ENCODE measurements at regions not wholly inside any gene's neighbourhood (a gene's known extent, or its start where the extent isn't known, plus 50 kb on each side); places are given as distances from the start of the nearest gene placed in this dataset.
"Not testable (repeated sequence)": the region's sequence is repeated elsewhere in the genome, so short reads cannot be mapped to it uniquely, and the experiment has no call there.

DNA sequence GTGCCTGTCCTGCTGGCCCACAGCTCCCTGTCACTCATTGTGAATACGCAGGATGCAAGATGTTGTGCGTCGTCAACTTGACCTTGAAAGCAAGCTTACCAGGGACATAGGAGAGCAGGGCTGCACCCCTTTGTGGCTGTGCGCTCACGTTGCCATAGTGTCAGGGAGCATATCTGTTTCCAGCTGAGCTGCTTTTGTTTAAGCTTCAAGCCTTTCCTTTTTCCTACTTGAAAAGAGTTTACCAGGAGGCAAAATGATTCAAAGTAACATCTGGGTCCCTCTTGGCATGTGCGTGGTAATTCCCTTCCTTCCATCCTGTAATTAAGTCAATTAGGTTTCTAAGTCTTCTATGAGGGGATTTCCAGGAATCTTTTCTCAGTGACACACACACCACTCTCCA, 537.1 kb downstream of the AJAP1 start:
- DNase-seq, result no peak

DNA sequence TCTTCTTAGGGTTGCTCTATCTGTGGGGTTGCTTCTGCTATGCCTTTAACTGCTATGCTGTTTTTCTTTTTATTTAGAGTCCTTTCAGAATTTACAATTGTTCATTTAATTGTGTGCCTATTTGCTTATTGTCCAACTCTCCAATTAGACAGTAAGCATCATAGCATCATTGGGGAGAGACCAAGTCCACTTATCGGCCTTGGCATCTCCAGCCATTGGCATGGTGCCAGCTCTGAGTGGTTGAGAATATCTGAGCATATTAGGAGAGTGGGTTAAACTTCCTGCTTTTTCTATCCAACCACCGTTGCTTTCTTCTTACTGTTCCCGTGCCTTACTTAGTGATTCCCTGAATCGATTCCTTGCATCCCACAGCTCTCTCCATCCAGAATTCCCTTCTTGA, 535.0 kb downstream of the AJAP1 start:
- DNase-seq, result no peak

DNA sequence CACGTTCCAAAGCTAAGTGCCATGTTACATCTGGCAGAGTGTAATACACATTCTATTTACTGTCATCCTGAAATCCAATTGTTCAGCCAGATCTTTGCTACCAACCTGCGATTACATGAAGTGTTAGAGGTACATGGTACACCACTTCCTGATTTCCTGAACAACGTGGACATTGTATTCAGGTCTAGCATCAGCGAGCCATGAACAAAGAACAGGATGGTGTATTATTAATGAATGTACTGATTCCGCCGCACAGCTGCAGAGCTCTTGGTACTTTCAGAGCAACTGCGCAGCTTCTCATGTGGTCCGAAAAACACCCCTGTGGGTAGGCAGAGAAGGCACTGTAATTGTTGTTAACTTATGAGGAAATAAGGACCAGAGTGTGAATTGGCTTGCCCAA, 511.4 kb downstream of the AJAP1 start:
- no peak for DNase-seq

DNA sequence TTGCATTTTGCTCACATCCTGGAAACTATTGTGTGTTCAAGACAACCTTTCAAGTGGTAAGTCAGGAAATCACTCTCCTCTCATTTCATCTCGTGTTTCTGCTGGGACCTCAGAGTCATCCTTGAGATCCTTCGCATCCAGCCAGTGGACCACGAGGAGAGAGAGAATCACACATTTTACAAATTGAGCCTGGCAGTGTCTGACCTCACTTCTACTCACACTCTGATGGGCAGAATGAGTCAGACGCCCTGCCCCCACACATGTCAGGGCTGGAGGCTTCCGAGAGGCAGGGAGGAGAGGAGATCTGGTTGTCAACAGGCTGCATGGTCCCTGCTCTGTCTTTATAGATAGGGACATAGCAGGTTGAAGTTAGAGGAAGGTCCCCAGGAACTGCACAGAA, 509.7 kb downstream of the AJAP1 start:
- no peak for DNase-seq

DNA sequence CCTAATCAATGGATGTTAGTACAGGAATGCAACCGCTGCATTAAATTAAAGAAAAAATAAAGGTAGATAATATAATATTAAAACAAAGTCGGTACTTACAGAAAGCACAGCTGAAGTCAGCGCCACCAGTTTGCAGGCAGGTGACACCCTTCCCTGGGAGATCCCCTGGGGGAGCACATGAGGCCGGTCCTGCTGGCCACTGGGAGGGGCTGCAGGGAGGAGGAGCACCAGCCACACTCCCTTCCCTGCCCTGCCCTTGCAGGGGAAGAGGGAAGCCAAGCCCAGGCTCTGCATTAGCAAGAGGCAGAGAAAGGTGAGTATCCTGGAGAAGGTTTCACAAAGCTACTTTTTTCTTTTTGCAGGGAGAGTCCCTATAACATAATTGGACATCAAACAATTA, 507.0 kb downstream of the AJAP1 start:
- DNase-seq, result no peak

DNA sequence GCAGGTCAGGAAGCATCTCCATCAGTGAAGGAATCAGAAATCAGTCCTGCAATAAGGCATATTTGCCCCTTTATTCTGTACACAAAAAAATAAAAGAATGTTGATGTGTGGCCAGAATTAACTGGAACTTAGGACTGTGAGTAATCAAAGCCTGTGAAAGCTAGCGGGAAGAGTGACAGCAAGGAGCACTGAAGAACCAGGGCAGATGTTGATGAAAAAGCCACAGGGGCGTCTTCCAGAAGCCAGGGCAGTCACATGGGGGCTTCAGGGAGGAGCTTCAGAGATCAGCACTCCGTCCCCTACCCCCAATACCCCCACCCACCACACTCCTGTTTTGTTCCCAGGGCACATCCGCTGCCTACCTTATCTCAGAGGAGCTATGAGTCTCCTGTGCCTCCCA, 502.8 kb downstream of the AJAP1 start:
- no peak for DNase-seq

DNA sequence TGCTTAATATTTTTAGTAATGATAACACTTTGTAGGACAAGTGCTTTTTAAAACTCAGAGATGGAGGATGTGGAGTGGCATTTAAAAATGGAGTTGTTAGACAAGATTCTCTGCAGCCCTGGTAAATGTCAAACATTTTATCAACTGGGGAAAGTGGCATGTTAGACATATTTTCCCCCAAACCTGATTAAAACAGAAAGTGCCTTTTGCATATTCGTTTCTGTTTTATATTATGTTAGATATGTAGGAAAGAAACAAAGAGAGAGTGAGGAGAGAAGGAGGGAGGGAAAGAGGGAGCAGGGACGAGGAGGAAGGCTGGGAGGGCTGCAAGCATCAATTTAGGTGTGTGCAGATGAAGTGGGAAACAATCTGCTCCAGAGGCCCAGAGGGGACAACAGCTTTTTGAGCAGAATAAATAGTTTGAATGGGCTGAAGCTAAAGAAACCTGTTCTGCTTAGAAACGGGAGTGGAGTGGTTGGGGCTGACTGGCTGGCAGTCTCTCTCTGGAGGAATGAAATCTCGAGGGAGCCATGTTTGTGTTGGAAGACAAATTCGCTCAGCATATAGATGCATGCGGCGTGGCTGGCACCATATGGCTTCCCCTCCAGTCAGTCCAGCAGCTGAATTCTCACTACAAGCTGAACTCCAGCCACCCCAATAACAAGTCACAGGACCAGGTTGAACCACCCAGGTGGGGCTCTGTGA, 502.2 kb downstream of the AJAP1 start:
- no peak for DNase-seq

DNA sequence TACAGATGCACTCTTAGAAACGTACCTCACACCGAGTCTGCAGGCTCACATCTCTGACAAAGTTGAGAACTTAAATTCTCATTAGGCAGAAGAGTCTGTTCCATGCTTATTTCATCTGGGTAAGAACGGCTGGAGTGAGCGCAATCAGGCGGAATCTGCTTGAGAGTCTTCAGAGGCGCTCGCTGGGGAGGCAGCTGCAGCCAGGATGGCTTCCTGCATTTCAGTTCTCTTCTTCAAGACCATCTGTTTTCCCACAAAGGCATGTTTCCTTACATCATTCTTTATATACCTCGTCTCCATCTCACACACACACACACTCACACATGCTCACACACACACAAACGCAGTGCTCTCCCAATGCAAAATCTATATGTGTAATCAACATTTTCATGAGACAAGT, 497.1 kb downstream of the AJAP1 start:
- no peak for DNase-seq

DNA sequence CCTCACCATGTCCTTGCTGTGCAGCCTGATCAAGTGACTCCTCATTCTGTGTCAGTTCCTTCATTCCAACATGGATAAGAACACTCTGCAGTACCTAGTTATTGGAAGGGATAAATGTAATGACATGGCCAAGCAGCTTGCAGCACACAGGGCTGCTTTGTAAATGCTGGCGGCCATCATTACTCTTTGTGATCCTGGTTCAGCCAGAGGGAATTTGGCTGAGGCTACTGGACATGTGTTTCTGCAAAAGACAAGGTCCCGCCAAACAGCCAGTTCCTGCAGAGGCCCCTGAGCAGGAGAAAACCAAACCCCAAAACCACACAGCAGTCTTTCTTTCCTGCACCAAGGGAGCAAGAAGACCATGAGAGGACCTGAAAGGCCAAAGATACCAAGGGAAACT, 495.8 kb downstream of the AJAP1 start:
- no peak for DNase-seq

DNA sequence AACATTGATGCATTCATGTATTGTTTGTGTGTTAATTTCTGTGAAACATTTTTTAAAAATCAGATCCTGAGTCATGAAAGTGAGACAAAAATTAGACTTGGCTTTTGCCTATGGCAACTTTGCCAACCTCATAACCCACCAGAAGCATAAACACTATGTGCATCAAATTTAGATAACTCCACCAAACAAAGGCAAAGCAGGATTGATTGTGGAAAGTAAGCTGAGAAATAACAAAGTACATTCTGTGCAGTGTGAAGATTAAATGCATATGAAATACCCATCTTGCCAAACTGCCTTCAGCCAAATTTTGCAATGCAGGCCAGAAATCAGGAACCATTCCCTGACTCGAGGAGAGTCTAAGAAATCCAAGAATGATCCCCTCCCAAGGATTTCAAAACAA, 493.4 kb downstream of the AJAP1 start:
- DNase-seq, result no peak

DNA sequence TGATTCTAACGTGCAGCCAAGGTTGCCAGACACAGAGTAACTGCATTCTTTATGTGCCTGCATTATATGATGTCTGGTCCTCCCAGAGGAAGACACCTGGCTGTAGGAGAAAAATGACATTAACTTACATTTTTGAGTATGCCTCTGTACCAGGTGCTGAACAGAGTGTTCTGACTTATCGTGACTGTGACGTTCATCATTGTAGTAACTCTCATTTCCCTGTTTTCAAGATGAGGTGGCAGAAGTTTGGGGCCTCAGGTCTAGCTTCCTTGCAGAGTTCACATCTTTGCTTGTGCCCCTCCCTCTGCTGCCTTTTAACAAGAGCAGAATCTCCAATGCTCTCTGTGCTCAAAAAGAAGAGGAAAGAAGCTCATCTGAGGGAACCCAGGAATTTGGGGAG, 488.0 kb downstream of the AJAP1 start:
- no peak for DNase-seq

DNA sequence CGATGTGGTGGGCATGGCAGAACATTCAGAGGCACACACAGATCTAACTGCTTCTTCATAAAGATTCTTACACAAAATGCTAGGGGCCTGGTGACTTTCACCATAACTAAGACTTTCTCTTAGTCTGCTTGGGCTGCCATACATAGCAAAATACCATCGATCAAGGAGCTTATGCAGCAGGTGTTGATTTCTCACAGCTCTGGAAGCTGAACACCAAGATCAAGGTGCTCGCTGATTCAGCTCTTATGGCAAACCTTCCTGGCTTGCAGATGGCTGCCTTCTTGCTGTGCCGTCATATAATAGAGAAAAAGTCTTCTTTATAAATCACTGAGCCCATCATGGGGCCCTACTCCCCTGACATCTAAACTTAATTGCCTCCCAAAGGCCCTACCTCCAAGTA, 487.3 kb downstream of the AJAP1 start:
- DNase-seq, result no peak

DNA sequence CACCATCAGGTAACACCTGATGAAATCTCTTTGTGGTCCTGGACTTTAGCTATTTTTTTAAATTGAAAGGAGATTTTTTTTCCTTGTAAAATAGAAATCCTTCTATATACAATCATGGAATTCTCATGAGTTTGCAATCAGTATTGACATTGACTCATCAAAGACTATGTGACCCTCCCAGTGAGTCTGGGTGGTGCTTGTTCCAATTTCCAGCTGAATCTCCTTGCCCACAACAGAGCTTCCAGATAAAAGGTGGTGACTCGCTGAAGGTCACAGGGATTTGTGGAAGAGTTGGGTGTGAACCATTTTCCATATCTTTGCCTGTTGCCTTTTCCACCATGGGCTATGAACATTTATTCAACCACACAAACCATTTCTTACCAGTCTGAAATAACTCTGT, 486.6 kb downstream of the AJAP1 start:
- DNase-seq, result no peak

DNA sequence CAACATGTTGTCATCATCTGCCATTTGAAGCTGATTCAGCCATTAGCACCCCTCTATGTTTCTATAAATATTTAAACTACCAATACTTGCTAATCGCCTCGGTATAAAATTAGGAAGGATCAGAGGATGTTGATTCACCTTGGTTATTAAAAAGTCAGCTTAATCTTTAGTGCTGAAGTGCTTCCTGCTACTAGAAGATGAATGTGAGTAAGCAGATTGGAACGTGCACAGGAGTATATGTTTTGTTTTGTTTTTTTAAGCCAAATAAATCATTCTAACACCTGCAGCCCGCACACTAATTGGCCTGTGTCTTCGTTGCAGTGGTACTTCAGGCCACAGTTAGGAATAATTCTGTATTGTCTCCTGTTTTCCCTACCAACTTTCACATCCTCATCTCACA, 485.7 kb downstream of the AJAP1 start:
- DNase-seq, result no peak

DNA sequence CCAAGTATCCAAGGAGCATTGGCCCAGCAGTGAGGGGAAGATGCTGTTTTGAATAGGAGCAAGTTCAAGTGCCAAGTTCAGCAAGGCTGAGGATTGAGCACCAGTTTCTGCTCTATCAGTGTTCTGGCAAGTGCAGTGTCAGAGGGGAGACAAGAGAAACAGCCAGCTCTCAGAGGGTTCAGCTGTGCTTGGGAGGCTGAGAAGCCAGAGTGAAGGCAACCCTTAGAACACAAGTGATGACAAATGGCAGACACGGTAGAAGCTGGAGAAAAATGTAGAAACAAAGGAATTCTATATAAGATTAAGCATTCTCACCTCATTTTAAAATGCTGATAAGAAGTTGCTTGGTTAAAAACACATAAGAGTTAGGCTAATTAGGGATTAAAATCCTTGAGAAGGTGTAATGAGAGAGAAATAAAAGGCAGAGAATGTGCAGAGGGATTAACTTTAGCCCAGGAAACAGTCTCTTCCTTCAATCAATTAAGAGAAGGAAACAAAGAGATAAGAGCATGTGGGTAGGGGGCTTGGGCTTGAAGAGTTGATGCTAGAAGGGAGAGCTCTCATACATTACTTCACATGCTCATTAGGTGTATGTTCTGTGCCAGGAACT, 475.4 kb downstream of the AJAP1 start:
- no peak for DNase-seq

DNA sequence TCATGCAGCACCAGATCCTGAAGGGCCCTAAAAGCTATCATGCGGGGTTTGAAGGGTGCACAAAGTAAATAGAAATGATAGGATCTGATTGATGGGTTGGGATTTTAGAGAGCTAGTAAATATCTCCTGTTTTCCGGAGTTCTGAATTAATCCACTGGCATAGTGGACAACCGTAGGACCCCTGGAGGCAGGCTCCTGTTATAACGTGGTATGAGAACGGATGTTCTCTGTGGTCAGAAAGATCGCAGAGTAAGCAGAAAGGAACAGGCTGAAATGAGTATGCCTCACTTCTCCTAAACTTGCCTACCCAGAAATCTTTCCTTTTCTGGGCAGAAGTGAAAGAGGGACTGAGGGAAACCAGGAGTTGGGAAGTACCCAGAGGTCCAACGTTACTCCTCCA, 470.8 kb downstream of the AJAP1 start:
- DNase-seq, result no peak

DNA sequence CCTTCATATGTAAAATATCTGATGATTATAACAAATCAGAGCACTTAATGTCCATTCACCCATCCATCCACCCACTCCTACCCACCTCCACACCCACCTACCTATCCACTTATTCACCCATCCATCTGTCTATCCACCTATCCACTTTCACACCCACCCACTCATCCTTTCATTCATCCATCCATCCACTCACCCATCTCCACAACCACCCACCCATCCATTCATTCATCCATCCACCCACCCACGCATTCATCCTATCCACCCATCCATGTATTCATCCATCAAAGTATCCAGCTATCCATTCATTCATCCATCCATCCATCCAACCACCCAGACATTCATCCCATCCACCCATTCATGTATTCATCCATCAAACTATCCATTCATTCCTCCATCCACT, 466.1 kb downstream of the AJAP1 start:
- no peak for DNase-seq

DNA sequence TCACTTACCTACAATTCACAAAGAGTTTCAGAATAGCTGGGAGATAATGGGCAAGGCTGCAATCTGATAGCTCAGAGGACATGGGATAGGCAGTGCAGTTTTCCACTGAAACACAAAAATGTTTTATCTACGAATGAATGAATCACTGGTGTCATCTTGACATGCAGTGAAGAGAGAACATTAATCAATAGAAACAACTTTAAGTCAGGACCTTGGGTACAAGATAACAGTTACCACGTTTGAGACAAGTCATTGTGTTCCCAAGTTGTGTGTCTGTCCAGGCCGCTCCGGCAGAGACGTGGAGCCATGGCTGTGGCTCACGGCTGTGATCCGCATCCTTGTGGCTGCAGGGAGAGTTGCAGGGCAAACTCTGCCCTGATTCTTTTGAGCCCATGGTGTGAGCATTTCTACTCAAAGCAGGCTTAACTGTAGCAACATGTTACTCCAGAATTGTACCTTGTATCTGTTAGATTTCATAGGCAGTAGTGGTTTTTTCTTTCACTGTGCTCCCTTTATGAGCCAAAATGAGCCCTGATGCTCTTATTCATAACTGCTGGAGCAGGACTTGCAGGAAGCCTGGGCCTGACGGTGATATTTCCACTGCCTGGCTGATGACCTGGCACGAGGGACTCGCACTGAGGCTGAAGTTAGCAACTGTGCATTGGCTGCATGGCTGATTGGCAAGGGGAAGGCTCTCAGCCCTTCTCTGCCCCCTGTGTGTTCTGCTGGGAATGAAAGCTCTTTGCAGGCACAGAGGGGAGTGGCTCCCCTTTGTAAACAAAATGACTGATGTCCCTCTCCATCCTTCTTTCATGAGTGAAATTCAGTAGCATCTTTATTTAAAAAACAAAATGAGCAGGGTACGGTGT, 465.2 kb downstream of the AJAP1 start:
- no peak for DNase-seq

DNA sequence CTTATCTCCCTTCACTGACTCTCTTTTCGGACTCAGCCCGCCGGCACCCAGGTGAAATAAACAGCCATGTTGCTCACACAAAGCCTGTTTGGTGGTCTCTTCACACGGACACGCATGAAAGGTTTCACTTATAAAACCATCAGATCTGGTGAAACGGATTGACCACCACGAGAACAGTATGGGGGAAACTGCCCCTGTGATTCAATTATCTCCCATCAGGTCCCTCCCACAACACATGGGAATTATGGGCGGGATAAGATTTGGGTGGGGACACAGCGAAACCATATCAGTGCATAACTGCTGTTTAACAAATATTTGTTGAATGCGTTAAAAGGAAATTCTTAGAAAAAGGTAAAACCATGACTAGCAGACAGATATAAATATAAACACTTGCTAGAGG, 464.4 kb downstream of the AJAP1 start:
- DNase-seq, result not testable (repeated sequence)

DNA sequence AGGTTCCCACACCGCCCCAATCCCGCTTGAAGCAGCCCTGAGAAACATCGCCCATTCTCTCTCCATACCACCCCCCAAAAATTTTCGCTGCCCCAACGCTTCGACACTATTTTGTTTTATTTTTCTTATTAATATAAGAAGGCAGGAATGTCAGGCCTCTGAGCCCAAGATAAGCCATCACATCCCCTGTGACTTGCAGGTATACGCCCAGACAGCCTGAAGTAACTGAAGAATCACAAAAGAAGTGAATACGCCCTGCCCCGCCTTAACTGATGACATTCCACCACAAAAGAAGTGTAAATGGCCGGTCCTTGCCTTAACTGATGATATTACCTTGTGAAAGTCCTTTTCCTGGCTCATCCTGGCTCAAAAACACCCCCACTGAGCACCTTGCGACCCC, 463.9 kb downstream of the AJAP1 start:
- not testable (repeated sequence) for DNase-seq

DNA sequence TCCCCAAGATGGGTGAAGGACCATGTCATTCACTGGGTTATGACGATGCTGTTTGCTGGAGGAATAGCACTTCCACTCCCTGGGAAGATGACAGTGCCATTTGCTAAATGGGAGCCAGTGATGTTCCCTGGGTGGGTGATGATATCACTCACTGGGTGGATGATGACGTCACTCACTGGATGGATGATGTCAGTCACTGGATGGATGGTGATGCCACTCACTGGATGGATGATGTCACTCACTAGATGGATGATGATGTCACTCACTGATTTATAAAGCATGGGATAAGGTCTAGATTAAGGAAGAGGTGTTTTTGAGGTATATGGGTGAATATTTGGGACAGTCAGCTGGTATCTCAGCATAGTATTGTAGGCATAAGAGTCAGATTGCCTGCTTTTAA, 457.2 kb downstream of the AJAP1 start:
- DNase-seq, result no peak

DNA sequence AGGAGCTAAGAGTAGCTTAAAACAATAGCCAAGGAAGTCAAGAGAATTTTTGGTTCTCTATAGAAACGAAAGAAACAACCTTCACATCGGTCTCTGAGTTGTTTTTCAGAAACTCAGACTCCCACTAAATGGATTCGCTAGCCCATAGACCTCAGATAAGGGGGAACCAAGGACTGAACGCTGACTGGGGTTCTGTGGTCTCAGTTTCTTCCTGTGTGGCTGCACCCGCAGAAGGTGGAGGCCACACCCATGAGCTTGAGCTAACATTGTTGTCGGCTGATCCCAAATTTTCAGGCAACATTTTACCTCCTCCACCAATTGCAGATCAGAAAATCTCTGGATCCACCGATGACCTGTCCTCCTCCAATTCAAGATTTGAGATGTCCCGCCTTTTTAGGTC, 456.1 kb downstream of the AJAP1 start:
- no peak for DNase-seq

DNA sequence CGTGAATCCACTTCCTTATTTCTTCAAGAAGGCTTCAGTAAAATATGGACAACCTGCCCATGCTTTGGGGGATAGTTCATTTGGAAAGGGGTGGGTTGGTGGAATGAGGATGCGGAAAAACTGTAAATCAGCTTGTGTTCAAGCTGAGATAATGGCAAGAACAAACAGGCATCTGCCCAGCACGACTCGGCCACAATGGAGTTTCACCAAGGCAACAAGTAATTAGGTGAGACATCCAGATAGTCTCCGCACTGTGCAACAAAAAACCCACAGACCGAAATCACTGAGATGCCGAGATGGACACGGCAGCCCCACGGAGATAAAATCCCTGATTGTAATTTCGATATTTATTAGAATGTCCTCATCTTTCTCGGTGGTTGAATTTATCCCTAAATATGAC, 455.2 kb downstream of the AJAP1 start:
- DNase-seq, result no peak

DNA sequence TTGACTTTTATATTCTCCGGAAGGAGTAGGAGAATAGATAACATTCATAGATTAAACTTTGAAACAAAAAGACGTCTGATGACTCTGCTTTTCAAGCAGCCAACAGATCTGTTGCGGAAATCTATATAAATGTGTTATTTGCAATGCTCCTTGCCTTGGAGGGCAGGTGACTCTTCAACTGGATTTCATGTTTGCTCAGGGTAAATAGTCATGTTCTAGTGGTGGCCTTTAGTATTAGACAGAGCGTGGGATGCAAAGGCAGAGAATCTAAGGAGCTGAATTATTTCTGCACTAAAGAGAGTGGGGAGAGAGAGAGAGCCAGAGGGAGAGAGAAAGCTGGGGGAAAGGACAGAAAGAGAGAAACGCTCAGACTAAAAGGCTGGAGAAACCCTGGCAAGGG, 454.3 kb downstream of the AJAP1 start:
- no peak for DNase-seq

Data from CD4-positive, alpha-beta T cell treated with Interleukin-15 for 1 hour (primary cell).